ENCODE measurements at regions not wholly inside any gene's neighbourhood (a gene's known extent, or its start where the extent isn't known, plus 50 kb on each side); places are given as distances from the start of the nearest gene placed in this dataset.

- TF ChIP-seq TAF1 (IDR thresholded peaks at IDR 0.05; ENCODE audit: low read depth, low read length) (no peak), POLR2A (IDR thresholded peaks at IDR 0.05; ENCODE audit: low read depth, low read length) (no peak), POU2F2 (IDR thresholded peaks at IDR 0.05; ENCODE audit: low read depth, low read length) (no peak), POLR2AphosphoS5 (IDR thresholded peaks at IDR 0.05; ENCODE audit: low read depth, low read length) (no peak), PAX5 (IDR thresholded peaks at IDR 0.05; ENCODE audit: insufficient read depth, low read length, severe bottlenecking) (no peak), SPI1 (IDR thresholded peaks at IDR 0.05; ENCODE audit: low read depth, low read length) (no peak)
- no peak for FAIRE-seq
- no peak for DNase-seq (ENCODE audit: insufficient read length, low spot score)
Measured at GRCh38 chr1:228882771-228883450, 147.6 kb downstream of the RHOU start.

- FAIRE-seq (no peak), DNase-seq (ENCODE audit: insufficient read length, low spot score) (no peak)
- TF ChIP-seq PAX5 (IDR thresholded peaks at IDR 0.05; ENCODE audit: insufficient read depth, low read length, severe bottlenecking) (no peak), SPI1 (IDR thresholded peaks at IDR 0.05; ENCODE audit: low read depth, low read length) (no peak), POLR2AphosphoS5 (IDR thresholded peaks at IDR 0.05; ENCODE audit: low read depth, low read length) (no peak), POLR2A (IDR thresholded peaks at IDR 0.05; ENCODE audit: low read depth, low read length) (no peak), POU2F2 (IDR thresholded peaks at IDR 0.05; ENCODE audit: low read depth, low read length) (no peak)
Measured at GRCh38 chr1:228883535-228883934, 148.3 kb downstream of the RHOU start.

GRCh38 chr1:228884196-228884595 lies 148.9 kb downstream of the RHOU start:
- DNase-seq (ENCODE audit: insufficient read length, low spot score) = no peak
- TF ChIP-seq POU2F2 (IDR thresholded peaks at IDR 0.05; ENCODE audit: low read depth, low read length) (no peak), POLR2AphosphoS5 (IDR thresholded peaks at IDR 0.05; ENCODE audit: low read depth, low read length) (no peak), POLR2A (IDR thresholded peaks at IDR 0.05; ENCODE audit: low read depth, low read length) (no peak), PAX5 (IDR thresholded peaks at IDR 0.05; ENCODE audit: insufficient read depth, low read length, severe bottlenecking) (no peak), TAF1 (IDR thresholded peaks at IDR 0.05; ENCODE audit: low read depth, low read length) (no peak), SPI1 (IDR thresholded peaks at IDR 0.05; ENCODE audit: low read depth, low read length) (no peak)
- no peak for FAIRE-seq

GRCh38 chr1:228884615-228885566 lies 149.6 kb downstream of the RHOU start:
- TF ChIP-seq POLR2A (IDR thresholded peaks at IDR 0.05; ENCODE audit: low read depth, low read length) (no peak), SPI1 (IDR thresholded peaks at IDR 0.05; ENCODE audit: low read depth, low read length) (no peak), PAX5 (IDR thresholded peaks at IDR 0.05; ENCODE audit: insufficient read depth, low read length, severe bottlenecking) (no peak), TAF1 (IDR thresholded peaks at IDR 0.05; ENCODE audit: low read depth, low read length) (no peak), POLR2AphosphoS5 (IDR thresholded peaks at IDR 0.05; ENCODE audit: low read depth, low read length) (no peak), POU2F2 (IDR thresholded peaks at IDR 0.05; ENCODE audit: low read depth, low read length) (no peak)
- FAIRE-seq (no peak), DNase-seq (ENCODE audit: insufficient read length, low spot score) (no peak)

- no peak for DNase-seq (ENCODE audit: insufficient read length, low spot score)
- no peak for FAIRE-seq
- no peak for TF ChIP-seq POU2F2 (IDR thresholded peaks at IDR 0.05; ENCODE audit: low read depth, low read length)
- TF ChIP-seq PAX5 (IDR thresholded peaks at IDR 0.05; ENCODE audit: insufficient read depth, low read length, severe bottlenecking) = no peak
- no peak for TF ChIP-seq TAF1 (IDR thresholded peaks at IDR 0.05; ENCODE audit: low read depth, low read length)
- no peak for TF ChIP-seq SPI1 (IDR thresholded peaks at IDR 0.05; ENCODE audit: low read depth, low read length)
- TF ChIP-seq POLR2A (IDR thresholded peaks at IDR 0.05; ENCODE audit: low read depth, low read length) = no peak
- no peak for TF ChIP-seq POLR2AphosphoS5 (IDR thresholded peaks at IDR 0.05; ENCODE audit: low read depth, low read length)
Measured at GRCh38 chr1:228885845-228886244, 150.6 kb downstream of the RHOU start.

- FAIRE-seq (no peak), DNase-seq (ENCODE audit: insufficient read length, low spot score) (no peak)
- TF ChIP-seq PAX5 (IDR thresholded peaks at IDR 0.05; ENCODE audit: insufficient read depth, low read length, severe bottlenecking) (no peak), TAF1 (IDR thresholded peaks at IDR 0.05; ENCODE audit: low read depth, low read length) (no peak), POU2F2 (IDR thresholded peaks at IDR 0.05; ENCODE audit: low read depth, low read length) (no peak), POLR2A (IDR thresholded peaks at IDR 0.05; ENCODE audit: low read depth, low read length) (no peak), POLR2AphosphoS5 (IDR thresholded peaks at IDR 0.05; ENCODE audit: low read depth, low read length) (no peak), SPI1 (IDR thresholded peaks at IDR 0.05; ENCODE audit: low read depth, low read length) (no peak)
Measured at GRCh38 chr1:228887101-228887500, 151.8 kb downstream of the RHOU start.

- TF ChIP-seq POLR2AphosphoS5 (IDR thresholded peaks at IDR 0.05; ENCODE audit: low read depth, low read length) (no peak), SPI1 (IDR thresholded peaks at IDR 0.05; ENCODE audit: low read depth, low read length) (no peak), PAX5 (IDR thresholded peaks at IDR 0.05; ENCODE audit: insufficient read depth, low read length, severe bottlenecking) (no peak), POU2F2 (IDR thresholded peaks at IDR 0.05; ENCODE audit: low read depth, low read length) (no peak), POLR2A (IDR thresholded peaks at IDR 0.05; ENCODE audit: low read depth, low read length) (no peak), TAF1 (IDR thresholded peaks at IDR 0.05; ENCODE audit: low read depth, low read length) (no peak)
- FAIRE-seq = no peak
- DNase-seq (ENCODE audit: insufficient read length, low spot score) = no peak
Measured at GRCh38 chr1:228887960-228888359, 152.7 kb downstream of the RHOU start.

GRCh38 chr1:228889289-228889688 lies 154.0 kb downstream of the RHOU start:
- TF ChIP-seq SPI1 (IDR thresholded peaks at IDR 0.05; ENCODE audit: low read depth, low read length) = no peak
- no peak for TF ChIP-seq TAF1 (IDR thresholded peaks at IDR 0.05; ENCODE audit: low read depth, low read length)
- no peak for TF ChIP-seq POLR2AphosphoS5 (IDR thresholded peaks at IDR 0.05; ENCODE audit: low read depth, low read length)
- TF ChIP-seq POU2F2 (IDR thresholded peaks at IDR 0.05; ENCODE audit: low read depth, low read length) = no peak
- TF ChIP-seq POLR2A (IDR thresholded peaks at IDR 0.05; ENCODE audit: low read depth, low read length) = no peak
- TF ChIP-seq PAX5 (IDR thresholded peaks at IDR 0.05; ENCODE audit: insufficient read depth, low read length, severe bottlenecking) = no peak
- DNase-seq (ENCODE audit: insufficient read length, low spot score) (no peak), FAIRE-seq (no peak)

Measured in GM12891 (cell line).